Glutamatergic neuron (in vitro differentiated cells): ENCODE measurements at regions not wholly inside any gene's neighbourhood (a gene's known extent, or its start where the extent isn't known, plus 50 kb on each side); places are given as distances from the start of the nearest gene placed in this dataset.

ENCODE experiments used
- DNase-seq: peaks from one replicate; pipeline ENCODE4 v3.0.0; 2022
- H3K27ac Mint-ChIP-seq: one replicate; pipeline ENCODE4 v1.8.0; 2020; ENCODE audit warnings: mild to moderate bottlenecking, mixed read lengths, inconsistent platforms; ENCODE audit not compliant: unreplicated experiment
- H3K27me3 Mint-ChIP-seq: one replicate; pipeline ENCODE4 v1.8.0; 2020; ENCODE audit warnings: mild to moderate bottlenecking, moderate library complexity, mixed read lengths, inconsistent platforms; ENCODE audit not compliant: unreplicated experiment
- H3K36me3 Mint-ChIP-seq: one replicate; pipeline ENCODE4 v1.8.0; 2020; ENCODE audit warnings: mild to moderate bottlenecking, mixed read lengths, inconsistent platforms; ENCODE audit not compliant: unreplicated experiment
- H3K4me1 Mint-ChIP-seq: one replicate; pipeline ENCODE4 v1.8.0; 2020; ENCODE audit warnings: mild to moderate bottlenecking, low read depth, mixed read lengths, inconsistent platforms; ENCODE audit not compliant: unreplicated experiment
- H3K4me3 Mint-ChIP-seq: one replicate; pipeline ENCODE4 v1.8.0; 2020; ENCODE audit warnings: mild to moderate bottlenecking, mixed read lengths, inconsistent platforms; ENCODE audit not compliant: unreplicated experiment
- H3K9me3 Mint-ChIP-seq: one replicate; pipeline ENCODE4 v1.8.0; 2020; ENCODE audit warnings: mild to moderate bottlenecking, moderate library complexity, mixed read lengths, inconsistent platforms; ENCODE audit not compliant: unreplicated experiment
- TF ChIP-seq, protein P1 (sequence below): fragments of 200-600 bp; sonication (generic); IDR thresholded peaks from one replicate; pipeline ENCODE4 v1.5.0; 2021; ENCODE audit not compliant: partially characterized antibody, unreplicated experiment

DNA sequence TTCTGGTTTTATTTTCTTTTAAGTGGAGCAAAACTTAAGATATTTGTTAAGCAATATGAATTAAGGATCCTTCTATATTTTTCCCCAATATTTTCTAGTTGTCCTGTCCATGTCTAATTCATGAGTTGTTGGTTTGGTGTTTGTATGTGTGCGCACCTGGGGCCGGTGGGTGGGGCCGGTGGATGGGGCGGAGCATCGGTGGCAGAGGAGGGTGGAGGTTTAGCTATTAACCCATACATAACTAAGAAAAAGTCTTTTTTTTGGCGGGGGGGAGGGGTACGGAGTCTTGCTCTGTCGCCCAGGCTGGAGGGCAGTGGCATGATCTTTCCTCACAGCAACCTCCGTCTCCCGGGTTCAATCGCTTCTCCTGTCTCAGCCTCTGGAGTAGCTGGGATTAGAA is 489.8 kb downstream of the PDGFC start:
- no peak for DNase-seq
- H3K36me3 Mint-ChIP-seq: no peaks in the 10 kb centered on the region
- no peaks in the 10 kb centered on the region for H3K9me3 Mint-ChIP-seq
- TF ChIP-seq, protein P1, sequence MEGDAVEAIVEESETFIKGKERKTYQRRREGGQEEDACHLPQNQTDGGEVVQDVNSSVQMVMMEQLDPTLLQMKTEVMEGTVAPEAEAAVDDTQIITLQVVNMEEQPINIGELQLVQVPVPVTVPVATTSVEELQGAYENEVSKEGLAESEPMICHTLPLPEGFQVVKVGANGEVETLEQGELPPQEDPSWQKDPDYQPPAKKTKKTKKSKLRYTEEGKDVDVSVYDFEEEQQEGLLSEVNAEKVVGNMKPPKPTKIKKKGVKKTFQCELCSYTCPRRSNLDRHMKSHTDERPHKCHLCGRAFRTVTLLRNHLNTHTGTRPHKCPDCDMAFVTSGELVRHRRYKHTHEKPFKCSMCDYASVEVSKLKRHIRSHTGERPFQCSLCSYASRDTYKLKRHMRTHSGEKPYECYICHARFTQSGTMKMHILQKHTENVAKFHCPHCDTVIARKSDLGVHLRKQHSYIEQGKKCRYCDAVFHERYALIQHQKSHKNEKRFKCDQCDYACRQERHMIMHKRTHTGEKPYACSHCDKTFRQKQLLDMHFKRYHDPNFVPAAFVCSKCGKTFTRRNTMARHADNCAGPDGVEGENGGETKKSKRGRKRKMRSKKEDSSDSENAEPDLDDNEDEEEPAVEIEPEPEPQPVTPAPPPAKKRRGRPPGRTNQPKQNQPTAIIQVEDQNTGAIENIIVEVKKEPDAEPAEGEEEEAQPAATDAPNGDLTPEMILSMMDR: no peak
- H3K4me3 Mint-ChIP-seq: no peak overlapping the region
- H3K27me3 Mint-ChIP-seq: peaks cover 2% of the 10 kb centered on the region
- H3K4me1 Mint-ChIP-seq: no peaks in the 10 kb centered on the region
- H3K27ac Mint-ChIP-seq: no peak overlapping the region

DNA sequence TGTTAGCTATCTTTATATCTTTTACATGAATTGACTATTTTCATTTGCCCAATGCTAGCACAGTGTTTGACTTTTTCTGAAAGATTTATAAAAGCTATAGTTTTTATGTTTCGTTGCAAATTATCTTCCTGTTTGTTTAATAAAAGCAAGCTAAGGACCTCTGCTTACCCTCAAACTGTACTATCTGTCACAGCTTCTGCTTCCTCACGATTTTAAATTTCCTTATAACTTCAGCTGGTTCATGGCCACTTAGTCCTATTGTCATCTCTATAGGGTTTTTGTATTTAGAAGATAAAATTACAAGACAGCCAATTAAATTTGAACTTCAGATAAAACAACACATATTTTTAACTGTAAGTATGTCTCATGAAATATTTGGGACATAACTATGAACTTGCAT is 494.0 kb downstream of the PDGFC start:
- no peaks in the 10 kb centered on the region for H3K9me3 Mint-ChIP-seq
- no peak for DNase-seq
- H3K36me3 Mint-ChIP-seq: no peaks in the 10 kb centered on the region
- no peak overlapping the region for H3K4me3 Mint-ChIP-seq
- TF ChIP-seq, protein P1: no peak
- no peaks in the 10 kb centered on the region for H3K27me3 Mint-ChIP-seq
- peaks cover 3% of the 10 kb centered on the region for H3K4me1 Mint-ChIP-seq
- H3K27ac Mint-ChIP-seq: no peak overlapping the region

DNA sequence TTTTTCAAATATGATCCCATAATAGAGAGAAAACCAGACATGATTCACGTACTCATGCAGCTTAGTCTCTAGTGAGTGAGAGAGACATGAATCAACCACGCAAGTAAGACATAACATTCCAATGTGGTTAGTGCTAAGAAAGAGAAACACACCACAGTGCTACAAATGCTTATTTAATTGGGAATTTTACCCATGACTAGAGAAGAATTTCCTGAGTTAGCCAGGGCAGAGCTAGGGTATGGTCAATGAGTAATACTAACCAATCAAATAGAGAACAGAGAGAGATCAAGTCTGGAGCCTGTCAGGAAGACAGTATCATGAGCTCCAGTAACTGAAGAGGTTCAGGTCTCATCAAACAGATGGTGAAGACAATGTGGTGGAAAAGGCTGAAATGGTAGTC is 495.2 kb downstream of the PDGFC start:
- TF ChIP-seq, protein P1: no peak
- H3K4me1 Mint-ChIP-seq: peaks cover 3% of the 10 kb centered on the region
- DNase-seq: no peak
- no peaks in the 10 kb centered on the region for H3K27me3 Mint-ChIP-seq
- no peaks in the 10 kb centered on the region for H3K9me3 Mint-ChIP-seq
- no peaks in the 10 kb centered on the region for H3K36me3 Mint-ChIP-seq
- no peak overlapping the region for H3K27ac Mint-ChIP-seq
- H3K4me3 Mint-ChIP-seq: no peak overlapping the region

DNA sequence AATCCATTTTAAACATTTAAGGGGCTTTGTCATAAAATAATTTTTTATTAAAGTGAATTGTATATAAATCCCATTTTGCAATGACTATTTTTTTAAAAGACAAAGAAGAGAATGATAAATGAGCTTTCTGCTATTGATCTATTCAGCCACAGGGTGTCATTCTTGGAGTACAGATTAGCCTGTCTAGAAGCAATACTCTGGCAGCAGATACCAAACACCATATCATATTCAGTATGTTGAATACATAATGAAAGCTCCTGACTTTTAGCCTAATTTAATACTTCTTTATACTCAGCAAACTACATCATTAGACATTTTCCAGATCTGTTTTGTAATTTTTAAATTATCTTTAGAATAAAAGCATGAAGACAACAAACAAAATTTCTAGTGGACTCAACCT is 496.3 kb downstream of the PDGFC start:
- H3K27ac Mint-ChIP-seq: no peak overlapping the region
- TF ChIP-seq, protein P1: peak; percentile 33
- DNase-seq: no peak
- peaks cover 3% of the 10 kb centered on the region for H3K4me1 Mint-ChIP-seq
- H3K36me3 Mint-ChIP-seq: no peaks in the 10 kb centered on the region
- no peaks in the 10 kb centered on the region for H3K27me3 Mint-ChIP-seq
- H3K9me3 Mint-ChIP-seq: no peaks in the 10 kb centered on the region
- no peak overlapping the region for H3K4me3 Mint-ChIP-seq

DNA sequence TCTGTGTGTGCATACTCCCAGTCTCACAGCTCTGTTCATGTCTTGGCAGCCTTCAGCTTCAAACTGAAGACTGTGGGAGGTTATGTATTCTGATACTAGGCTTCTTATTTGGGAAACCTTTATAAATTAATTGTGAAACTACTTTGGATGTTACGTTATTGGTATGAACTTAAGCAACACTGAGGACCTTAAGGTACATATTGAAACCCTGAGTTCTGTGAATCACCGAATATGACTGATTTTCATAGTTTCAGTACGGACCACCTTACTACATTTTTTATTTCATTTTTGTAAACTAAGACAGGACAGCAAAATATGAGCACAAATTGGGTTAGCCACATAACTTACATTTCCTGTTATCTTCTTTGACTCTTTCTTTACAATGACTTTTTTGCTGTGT is 498.4 kb downstream of the PDGFC start:
- H3K4me3 Mint-ChIP-seq: no peak overlapping the region
- TF ChIP-seq, protein P1: no peak
- no peaks in the 10 kb centered on the region for H3K27me3 Mint-ChIP-seq
- peaks cover 3% of the 10 kb centered on the region for H3K4me1 Mint-ChIP-seq
- H3K9me3 Mint-ChIP-seq: no peaks in the 10 kb centered on the region
- H3K27ac Mint-ChIP-seq: no peak overlapping the region
- no peaks in the 10 kb centered on the region for H3K36me3 Mint-ChIP-seq
- DNase-seq: no peak
